ENCODE measurements at regions not wholly inside any gene's neighbourhood (a gene's known extent, or its start where the extent isn't known, plus 50 kb on each side); places are given as distances from the start of the nearest gene placed in this dataset.

DNA sequence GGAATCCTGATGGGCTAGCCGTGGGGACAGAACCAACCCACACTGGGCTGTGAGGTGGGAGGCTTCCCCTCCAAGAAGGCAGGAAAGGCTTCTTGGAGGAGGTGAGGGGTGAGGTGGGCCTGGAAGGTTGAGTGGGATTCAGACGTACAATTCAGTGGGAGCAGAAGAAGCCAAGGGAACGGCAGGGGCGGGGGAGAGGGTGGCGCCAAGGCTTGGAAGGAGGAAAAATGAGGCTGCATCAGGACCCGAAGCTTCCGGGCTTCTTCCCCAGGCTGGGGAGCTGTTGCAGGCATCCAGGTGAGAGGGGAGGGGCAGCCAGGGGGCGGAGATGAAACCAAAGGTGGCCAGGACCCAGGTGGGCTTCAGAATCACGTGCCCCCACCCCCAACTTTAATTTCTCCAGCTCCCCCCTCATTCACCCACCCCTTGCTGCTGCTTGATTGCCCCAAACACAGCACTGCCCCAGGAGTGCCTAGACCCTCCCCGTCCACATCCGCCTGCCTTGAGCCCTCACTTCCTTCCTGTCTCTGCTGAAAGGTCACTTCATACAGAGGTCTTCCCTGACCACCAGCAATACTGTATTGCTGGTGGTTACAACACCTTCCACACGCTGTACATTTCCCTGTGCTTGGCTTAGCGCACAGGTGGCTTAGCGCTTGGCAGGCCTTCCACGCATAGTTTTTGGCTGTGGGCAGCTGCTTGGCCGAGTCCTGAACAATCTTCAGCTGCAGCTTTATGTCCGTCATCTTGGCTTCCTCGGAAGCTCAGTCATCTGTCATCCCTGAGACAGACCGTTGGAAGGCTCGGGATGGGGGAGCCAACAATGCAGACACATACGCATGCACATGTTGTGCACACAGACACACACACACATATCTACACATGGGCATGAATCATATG lies 193.5 kb downstream of the RGS3 start:
- H2BK15ac ChIP-seq (replicated peaks; ENCODE audit: low read depth) = no peak overlapping the region
- H3K18ac ChIP-seq (ENCODE audit: low read length) = no peak overlapping the region
- no peak overlapping the region for H2BK120ac ChIP-seq (ENCODE audit: low read depth, low read length)
- no peak overlapping the region for H2AK5ac ChIP-seq (ENCODE audit: low read length)
- DNase-seq = no peak
- no peak overlapping the region for H3K27ac ChIP-seq (ENCODE audit: low read depth, low read length)
- H3K79me2 ChIP-seq (ENCODE audit: control insufficient read depth, insufficient read depth, low read length) = no peaks in the 10 kb centered on the region
- no peaks in the 10 kb centered on the region for H3K36me3 ChIP-seq (ENCODE audit: control insufficient read depth, insufficient read depth, low read length)
- H2BK5ac ChIP-seq (ENCODE audit: low read length) = no peak overlapping the region
- H3K23ac ChIP-seq (ENCODE audit: low read length) = no peak overlapping the region
- no peak overlapping the region for H3K56ac ChIP-seq (ENCODE audit: low read length)
- H3K4me2 ChIP-seq (ENCODE audit: low read length) = no peak overlapping the region
- H3K27me3 ChIP-seq (ENCODE audit: insufficient read depth, low read length, poor library complexity) = no peaks in the 10 kb centered on the region
- no peak overlapping the region for H3K4ac ChIP-seq (ENCODE audit: low read depth, low read length)
- H3K79me1 ChIP-seq (ENCODE audit: low read length) = no peaks in the 10 kb centered on the region
- no peak overlapping the region for H4K8ac ChIP-seq (ENCODE audit: low read depth, low read length)
- H3K4me1 ChIP-seq (ENCODE audit: control insufficient read depth, low read depth, low read length) = peaks cover 2% of the 10 kb centered on the region
- no peak overlapping the region for H3K9ac ChIP-seq (ENCODE audit: low read length)
- no peak overlapping the region for H4K5ac ChIP-seq (ENCODE audit: low read length)
- H3K4me3 ChIP-seq (ENCODE audit: low read length) = no peak overlapping the region
- WGBS (ENCODE audit: extremely low coverage, insufficient coverage, low lambda C conversion rate) = no CpG with 5 or more reads among the region's 21 CpGs

DNA sequence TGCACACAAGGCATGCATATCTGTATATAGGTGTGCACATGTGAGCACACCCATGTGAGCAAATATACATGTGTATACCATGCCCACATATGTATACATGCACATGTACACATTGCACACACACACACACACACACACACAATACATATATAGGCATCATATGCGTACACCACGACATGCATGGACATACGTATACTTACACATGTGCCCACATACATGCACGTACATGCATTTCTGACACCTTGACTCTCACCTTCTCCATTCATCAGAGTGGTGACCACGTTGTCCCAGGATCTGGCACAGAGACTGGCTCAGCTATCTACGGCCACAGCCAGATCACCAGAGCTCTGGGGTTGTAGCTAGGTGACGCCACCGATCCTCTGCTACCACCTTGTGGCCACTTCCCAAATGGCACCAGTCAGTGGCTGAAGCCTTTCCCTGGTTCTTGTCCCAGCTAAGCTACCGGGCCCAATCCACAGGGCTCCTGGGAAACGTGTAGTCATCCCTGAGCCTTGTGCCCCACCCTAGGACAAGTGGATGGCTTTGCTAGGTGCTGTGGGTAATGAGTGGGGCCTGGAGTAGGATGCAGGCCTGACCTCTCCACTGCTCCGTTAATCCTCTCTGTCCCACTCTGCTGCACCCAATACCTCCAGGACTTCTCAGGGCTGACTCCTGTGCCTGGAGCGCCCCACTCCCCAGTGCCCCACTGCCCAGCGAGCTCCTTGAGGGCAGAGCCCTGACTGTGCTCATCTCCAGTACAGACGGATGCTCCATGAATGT lies 194.4 kb downstream of the RGS3 start:
- Histone ChIP-seq H3K27me3 (ENCODE audit: insufficient read depth, low read length, poor library complexity) (no peaks in the 10 kb centered on the region), H3K4ac (ENCODE audit: low read depth, low read length) (no peak overlapping the region), H3K4me2 (ENCODE audit: low read length) (no peak overlapping the region), H4K5ac (ENCODE audit: low read length) (no peak overlapping the region), H3K4me1 (ENCODE audit: control insufficient read depth, low read depth, low read length) (peaks cover 2% of the 10 kb centered on the region), H4K8ac (ENCODE audit: low read depth, low read length) (no peak overlapping the region), H2BK120ac (ENCODE audit: low read depth, low read length) (no peak overlapping the region), H2AK5ac (ENCODE audit: low read length) (no peak overlapping the region), H2BK15ac (replicated peaks; ENCODE audit: low read depth) (no peak overlapping the region), H3K36me3 (ENCODE audit: control insufficient read depth, insufficient read depth, low read length) (no peaks in the 10 kb centered on the region), H3K9ac (ENCODE audit: low read length) (peak overlapping the region; percentile 1), H3K79me1 (ENCODE audit: low read length) (no peaks in the 10 kb centered on the region), H3K18ac (ENCODE audit: low read length) (no peak overlapping the region), H3K4me3 (ENCODE audit: low read length) (no peak overlapping the region), H3K27ac (ENCODE audit: low read depth, low read length) (no peak overlapping the region), H3K56ac (ENCODE audit: low read length) (peak overlapping the region; percentile 40), H2BK5ac (ENCODE audit: low read length) (no peak overlapping the region), H3K79me2 (ENCODE audit: control insufficient read depth, insufficient read depth, low read length) (no peaks in the 10 kb centered on the region), H3K23ac (ENCODE audit: low read length) (no peak overlapping the region)
- DNase-seq = peak; percentile 92
- no CpG with 5 or more reads among the region's 14 CpGs for WGBS (ENCODE audit: extremely low coverage, insufficient coverage, low lambda C conversion rate)

DNA sequence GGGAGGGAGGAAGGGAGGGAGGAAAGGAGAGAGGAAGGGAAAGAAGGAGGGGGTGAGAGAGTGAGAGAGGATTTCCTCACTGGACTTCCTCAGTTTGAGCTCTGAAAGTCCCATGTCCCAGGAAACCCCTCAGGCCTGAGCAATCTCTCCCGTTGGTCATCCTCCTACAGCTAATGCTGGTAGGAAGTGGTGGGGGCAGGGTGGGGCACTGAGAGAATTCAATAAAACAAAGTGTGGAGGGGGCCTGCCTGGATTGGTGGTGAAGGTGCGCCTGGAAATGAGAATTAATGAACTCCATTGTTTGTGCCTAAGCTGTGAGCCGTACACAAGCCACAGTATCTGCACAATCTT lies 195.0 kb downstream of the RGS3 start:
- Histone ChIP-seq H3K9ac (ENCODE audit: low read length) (peak overlapping the region; percentile 1), H4K8ac (ENCODE audit: low read depth, low read length) (no peak overlapping the region), H2BK120ac (ENCODE audit: low read depth, low read length) (no peak overlapping the region), H3K79me1 (ENCODE audit: low read length) (no peaks in the 10 kb centered on the region), H3K27me3 (ENCODE audit: insufficient read depth, low read length, poor library complexity) (no peaks in the 10 kb centered on the region), H3K27ac (ENCODE audit: low read depth, low read length) (no peak overlapping the region), H2BK15ac (replicated peaks; ENCODE audit: low read depth) (no peak overlapping the region), H4K5ac (ENCODE audit: low read length) (no peak overlapping the region), H3K18ac (ENCODE audit: low read length) (no peak overlapping the region), H2AK5ac (ENCODE audit: low read length) (no peak overlapping the region), H2BK5ac (ENCODE audit: low read length) (no peak overlapping the region), H3K56ac (ENCODE audit: low read length) (peak overlapping the region; percentile 40), H3K36me3 (ENCODE audit: control insufficient read depth, insufficient read depth, low read length) (no peaks in the 10 kb centered on the region), H3K79me2 (ENCODE audit: control insufficient read depth, insufficient read depth, low read length) (no peaks in the 10 kb centered on the region), H3K4me3 (ENCODE audit: low read length) (no peak overlapping the region), H3K4ac (ENCODE audit: low read depth, low read length) (no peak overlapping the region), H3K4me1 (ENCODE audit: control insufficient read depth, low read depth, low read length) (peaks cover 2% of the 10 kb centered on the region), H3K4me2 (ENCODE audit: low read length) (no peak overlapping the region), H3K23ac (ENCODE audit: low read length) (no peak overlapping the region)
- no CpG with 5 or more reads among the region's 3 CpGs for WGBS (ENCODE audit: extremely low coverage, insufficient coverage, low lambda C conversion rate)
- DNase-seq = no peak

DNA sequence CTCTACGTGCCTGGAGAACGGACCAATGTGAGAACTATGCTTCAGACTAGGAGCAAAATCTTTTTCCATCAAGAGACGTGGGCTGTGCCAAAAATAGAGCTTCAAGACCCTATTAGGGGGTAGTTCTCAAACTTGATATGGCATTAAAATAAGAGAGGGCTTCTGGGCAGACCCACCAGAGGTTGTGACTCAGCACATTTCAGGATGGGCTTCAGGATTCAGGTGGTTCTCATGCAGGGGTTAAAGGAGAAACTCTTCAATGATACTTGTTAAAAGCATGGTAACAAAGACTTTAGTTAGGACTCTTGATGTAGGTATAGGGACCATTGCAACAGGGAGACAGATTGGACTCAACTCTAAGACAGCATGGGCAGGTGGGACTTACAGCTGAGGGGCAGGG lies 195.5 kb downstream of the RGS3 start:
- H3K4ac ChIP-seq (ENCODE audit: low read depth, low read length) = no peak overlapping the region
- no peak overlapping the region for H3K27ac ChIP-seq (ENCODE audit: low read depth, low read length)
- H3K4me3 ChIP-seq (ENCODE audit: low read length) = no peak overlapping the region
- no peak overlapping the region for H2AK5ac ChIP-seq (ENCODE audit: low read length)
- H3K79me2 ChIP-seq (ENCODE audit: control insufficient read depth, insufficient read depth, low read length) = no peaks in the 10 kb centered on the region
- no peak overlapping the region for H2BK15ac ChIP-seq (replicated peaks; ENCODE audit: low read depth)
- no peak overlapping the region for H3K4me2 ChIP-seq (ENCODE audit: low read length)
- H3K23ac ChIP-seq (ENCODE audit: low read length) = no peak overlapping the region
- H4K5ac ChIP-seq (ENCODE audit: low read length) = no peak overlapping the region
- WGBS (ENCODE audit: extremely low coverage, insufficient coverage, low lambda C conversion rate) = no CpG with 5 or more reads among the region's 3 CpGs
- no peaks in the 10 kb centered on the region for H3K36me3 ChIP-seq (ENCODE audit: control insufficient read depth, insufficient read depth, low read length)
- no peaks in the 10 kb centered on the region for H3K27me3 ChIP-seq (ENCODE audit: insufficient read depth, low read length, poor library complexity)
- no peak overlapping the region for H3K18ac ChIP-seq (ENCODE audit: low read length)
- H2BK5ac ChIP-seq (ENCODE audit: low read length) = no peak overlapping the region
- H3K9ac ChIP-seq (ENCODE audit: low read length) = no peak overlapping the region
- no peak overlapping the region for H3K56ac ChIP-seq (ENCODE audit: low read length)
- H3K79me1 ChIP-seq (ENCODE audit: low read length) = no peaks in the 10 kb centered on the region
- DNase-seq = no peak
- no peak overlapping the region for H2BK120ac ChIP-seq (ENCODE audit: low read depth, low read length)
- H3K4me1 ChIP-seq (ENCODE audit: control insufficient read depth, low read depth, low read length) = peaks cover 2% of the 10 kb centered on the region
- H4K8ac ChIP-seq (ENCODE audit: low read depth, low read length) = no peak overlapping the region

DNA sequence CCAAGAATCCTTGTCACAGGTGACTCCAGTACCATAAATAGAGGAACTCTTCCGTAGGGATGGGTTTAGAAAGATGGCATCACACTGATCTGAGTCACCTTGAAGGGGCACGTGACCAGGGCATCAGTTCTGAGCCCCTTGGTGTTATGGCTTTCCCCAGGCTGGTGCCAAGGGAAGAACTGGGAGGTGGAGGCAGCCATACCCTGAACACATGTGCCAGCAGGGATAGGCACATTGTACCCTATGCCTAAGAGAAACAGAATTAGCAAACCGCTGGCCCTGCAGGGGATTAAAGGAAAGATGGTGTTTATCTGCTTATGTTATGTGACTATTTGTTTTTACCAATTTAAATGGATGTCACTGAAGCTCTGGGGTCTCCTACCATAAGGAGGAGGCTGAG lies 196.2 kb downstream of the RGS3 start:
- no peak overlapping the region for H3K27ac ChIP-seq (ENCODE audit: low read depth, low read length)
- H3K79me2 ChIP-seq (ENCODE audit: control insufficient read depth, insufficient read depth, low read length) = no peaks in the 10 kb centered on the region
- no peak overlapping the region for H3K4me3 ChIP-seq (ENCODE audit: low read length)
- no peak overlapping the region for H2BK15ac ChIP-seq (replicated peaks; ENCODE audit: low read depth)
- H2AK5ac ChIP-seq (ENCODE audit: low read length) = no peak overlapping the region
- WGBS (ENCODE audit: extremely low coverage, insufficient coverage, low lambda C conversion rate) = no CpG with 5 or more reads among the region's 3 CpGs
- no peak overlapping the region for H3K56ac ChIP-seq (ENCODE audit: low read length)
- no peak overlapping the region for H3K23ac ChIP-seq (ENCODE audit: low read length)
- no peak overlapping the region for H2BK5ac ChIP-seq (ENCODE audit: low read length)
- no peak for DNase-seq
- no peaks in the 10 kb centered on the region for H3K36me3 ChIP-seq (ENCODE audit: control insufficient read depth, insufficient read depth, low read length)
- no peak overlapping the region for H3K9ac ChIP-seq (ENCODE audit: low read length)
- H3K18ac ChIP-seq (ENCODE audit: low read length) = no peak overlapping the region
- no peak overlapping the region for H3K4me2 ChIP-seq (ENCODE audit: low read length)
- no peak overlapping the region for H4K8ac ChIP-seq (ENCODE audit: low read depth, low read length)
- H2BK120ac ChIP-seq (ENCODE audit: low read depth, low read length) = no peak overlapping the region
- H3K4ac ChIP-seq (ENCODE audit: low read depth, low read length) = no peak overlapping the region
- H4K5ac ChIP-seq (ENCODE audit: low read length) = no peak overlapping the region
- H3K79me1 ChIP-seq (ENCODE audit: low read length) = no peaks in the 10 kb centered on the region
- H3K4me1 ChIP-seq (ENCODE audit: control insufficient read depth, low read depth, low read length) = peaks cover 2% of the 10 kb centered on the region
- H3K27me3 ChIP-seq (ENCODE audit: insufficient read depth, low read length, poor library complexity) = no peaks in the 10 kb centered on the region
